K562 (cell line): ENCODE measurements at regions not wholly inside any gene's neighbourhood (a gene's known extent, or its start where the extent isn't known, plus 50 kb on each side); places are given as distances from the start of the nearest gene placed in this dataset.

Experiments
- BRCA1 ChIP-seq, 2 experiments: fragments of 450-650 bp in 1 of 2; sonication (generic) in 1 of 2; formaldehyde crosslinking in 1 of 2; IDR thresholded peaks; 2 replicates each; pipeline versions ENCODE4 v1.5.0 to v1.6.1; 2017 to 2020; ENCODE audit warnings: mild to moderate bottlenecking in 1 of 2, missing genetic modification reagents in 1 of 2
- CBX5 ChIP-seq: IDR thresholded peaks from 2 replicates; pipeline ENCODE4 v1.6.1; 2014; ENCODE audit warnings: low read depth, borderline replicate concordance
- DPF2 ChIP-seq: fragments of 450-650 bp; IDR thresholded peaks from 2 replicates; pipeline ENCODE4 v1.6.1; 2016
- HDAC8 ChIP-seq: fragments of 450-650 bp; IDR thresholded peaks from 2 replicates; pipeline ENCODE4 v1.6.1; 2016; ENCODE audit warnings: mild to moderate bottlenecking, missing genetic modification characterization, moderate library complexity, missing compliant biosample characterization
- JUNB ChIP-seq: fragments of 450-650 bp; formaldehyde crosslinking; conservative IDR thresholded peaks from 2 replicates; pipeline ENCODE4 v1.4.0; 2020; ENCODE audit warnings: mild to moderate bottlenecking
- KLF6 ChIP-seq: fragments of 250-450 bp; sonication (Bioruptor Pico); IDR thresholded peaks from 2 replicates; pipeline ENCODE4 v1.4.0; 2020; ENCODE audit warnings: mild to moderate bottlenecking, moderate library complexity, borderline replicate concordance
- LEF1 ChIP-seq: fragments of 450-650 bp; IDR thresholded peaks from 2 replicates; pipeline ENCODE4 v1.6.1; 2016; ENCODE audit warnings: mild to moderate bottlenecking
- MAFK ChIP-seq: IDR thresholded peaks from 2 replicates; pipeline ENCODE4 v1.6.1; 2011; ENCODE audit warnings: low read length, improper control_type of control experiment
- PHF8 ChIP-seq: fragments of 200-600 bp; sonication (generic); IDR thresholded peaks from 2 replicates; pipeline ENCODE4 v1.6.1; 2012; ENCODE audit warnings: mixed run types, mild to moderate bottlenecking, inconsistent platforms, low read length, moderate library complexity, borderline replicate concordance
- TCF7L2 ChIP-seq: fragments of 150-350 bp; IDR thresholded peaks from 2 replicates; pipeline ENCODE4 v1.6.1; 2016; ENCODE audit warnings: low read depth, mild to moderate bottlenecking, low read length, moderate library complexity
- TRIM28 ChIP-seq: fragments of 450-650 bp; IDR thresholded peaks from 2 replicates; pipeline ENCODE4 v1.6.1; 2017
- ZNF143 ChIP-seq: sonication (generic); formaldehyde crosslinking; IDR thresholded peaks from 2 replicates; pipeline ENCODE4 v1.9.0; 2022; ENCODE audit warnings: mild to moderate bottlenecking, missing genetic modification reagents
- ZNF3 ChIP-seq: fragments of 250-450 bp; sonication (Bioruptor Pico); IDR thresholded peaks from 2 replicates; pipeline ENCODE4 v1.5.0; 2021; ENCODE audit warnings: mild to moderate bottlenecking, moderate library complexity
- ZNF583 ChIP-seq: fragments of 250-450 bp; sonication (Bioruptor Pico); IDR thresholded peaks from 2 replicates; pipeline ENCODE4 v1.4.0; 2020
- ZNF589 ChIP-seq: fragments of 200-800 bp; sonication (Bioruptor generic); IDR thresholded peaks from 2 replicates; pipeline ENCODE4 v1.6.1; 2016; ENCODE audit warnings: low read depth, missing genetic modification characterization, missing compliant biosample characterization
- TF ChIP-seq, protein P1 (sequence below): conservative IDR thresholded peaks from 2 replicates; pipeline ENCODE4 v1.6.1; 2011; ENCODE audit warnings: low read depth, mild to moderate bottlenecking, low read length; ENCODE audit not compliant: control insufficient read depth
- TF ChIP-seq, protein P2 (sequence below): fragments of 450-650 bp; IDR thresholded peaks from 2 replicates; pipeline ENCODE4 v1.6.1; 2017; ENCODE audit warnings: mild to moderate bottlenecking, moderate library complexity
- TF ChIP-seq, protein P3 (sequence below): sonication (generic); formaldehyde crosslinking; IDR thresholded peaks from 2 replicates; pipeline ENCODE4 v1.8.0; 2023; ENCODE audit warnings: missing genetic modification reagents, mild to moderate bottlenecking, borderline replicate concordance
- TF ChIP-seq, protein P4 (sequence below), 2 experiments: fragments of 450-650 bp; IDR thresholded peaks; 2 replicates each; pipeline ENCODE4 v1.6.1; 2016

DNA sequence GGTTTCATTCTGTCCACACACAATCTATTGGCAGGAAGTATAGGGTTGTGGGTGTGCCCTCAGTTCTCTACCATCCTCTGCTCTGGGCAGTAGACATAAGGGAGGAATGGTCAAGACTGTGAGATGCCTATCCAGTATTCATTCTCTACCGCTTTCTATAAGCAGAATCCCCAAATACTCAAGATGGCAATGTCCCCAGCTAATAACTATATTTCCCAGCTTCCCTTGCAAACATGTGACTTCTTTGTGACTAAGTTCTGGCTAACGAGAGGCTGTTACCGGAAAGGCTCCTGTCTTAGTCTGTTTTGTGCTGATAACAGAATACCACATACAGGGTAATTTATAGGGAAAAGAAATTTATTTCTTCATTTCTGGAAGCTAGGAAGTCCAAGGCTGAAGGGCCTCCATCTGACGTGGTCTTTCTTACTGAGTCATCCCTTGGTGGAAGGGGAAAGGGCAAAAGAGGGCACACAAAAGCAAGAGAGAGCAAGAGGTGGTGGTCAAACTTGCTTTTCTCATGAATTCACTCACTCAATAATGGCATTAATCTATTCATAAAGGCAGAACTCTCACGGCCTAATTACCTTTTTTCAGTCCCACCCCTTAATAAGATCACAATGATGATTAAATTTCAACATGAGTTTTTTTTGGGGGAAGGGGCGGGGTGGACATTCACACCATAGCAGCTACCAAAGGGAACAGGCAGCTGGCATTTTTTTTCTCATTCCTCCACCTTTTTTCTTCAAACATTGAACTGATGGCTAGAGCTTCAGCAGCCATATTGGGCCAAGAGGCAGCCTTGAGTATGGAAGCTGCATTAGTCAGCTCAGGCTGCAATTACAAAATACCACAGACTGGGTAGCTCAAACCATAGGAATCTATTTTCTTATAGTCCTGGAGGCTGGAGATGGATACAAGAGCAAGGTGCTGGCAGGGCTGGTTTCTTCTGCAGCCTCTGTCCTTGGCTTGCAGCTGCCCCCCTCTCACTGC lies 109.7 kb upstream of the OR9Q1 start (continued):
- TF ChIP-seq, protein P1, sequence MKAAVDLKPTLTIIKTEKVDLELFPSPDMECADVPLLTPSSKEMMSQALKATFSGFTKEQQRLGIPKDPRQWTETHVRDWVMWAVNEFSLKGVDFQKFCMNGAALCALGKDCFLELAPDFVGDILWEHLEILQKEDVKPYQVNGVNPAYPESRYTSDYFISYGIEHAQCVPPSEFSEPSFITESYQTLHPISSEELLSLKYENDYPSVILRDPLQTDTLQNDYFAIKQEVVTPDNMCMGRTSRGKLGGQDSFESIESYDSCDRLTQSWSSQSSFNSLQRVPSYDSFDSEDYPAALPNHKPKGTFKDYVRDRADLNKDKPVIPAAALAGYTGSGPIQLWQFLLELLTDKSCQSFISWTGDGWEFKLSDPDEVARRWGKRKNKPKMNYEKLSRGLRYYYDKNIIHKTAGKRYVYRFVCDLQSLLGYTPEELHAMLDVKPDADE = no peak
- TF ChIP-seq ZNF3 (no peak), MAFK (no peak; the same call in 1 of the 2 replicates), ZNF583 (CRISPR knock-in tag) (peak; percentile 87), LEF1 (no peak), DPF2 (peak; percentile 39; the same call in 1 of the 2 replicates), JUNB (CRISPR knock-in tag) (no peak), TRIM28 (no peak), ZNF589 (CRISPR knock-in tag) (peak; percentile 94), BRCA1 (IDR thresholded peaks at IDR 0.05) (no peak), BRCA1 (CRISPR knock-in tag; IDR thresholded peaks at IDR 0.05) (no peak), TCF7L2 (no peak), CBX5 (no peak), HDAC8 (no peak), PHF8 (no peak), ZNF143 (CRISPR knock-in tag) (peak; percentile 51; the same call in 1 of the 2 replicates), KLF6 (CRISPR knock-in tag) (peak; percentile 61; the same call in 1 of the 2 replicates)
- TF ChIP-seq, protein P2, sequence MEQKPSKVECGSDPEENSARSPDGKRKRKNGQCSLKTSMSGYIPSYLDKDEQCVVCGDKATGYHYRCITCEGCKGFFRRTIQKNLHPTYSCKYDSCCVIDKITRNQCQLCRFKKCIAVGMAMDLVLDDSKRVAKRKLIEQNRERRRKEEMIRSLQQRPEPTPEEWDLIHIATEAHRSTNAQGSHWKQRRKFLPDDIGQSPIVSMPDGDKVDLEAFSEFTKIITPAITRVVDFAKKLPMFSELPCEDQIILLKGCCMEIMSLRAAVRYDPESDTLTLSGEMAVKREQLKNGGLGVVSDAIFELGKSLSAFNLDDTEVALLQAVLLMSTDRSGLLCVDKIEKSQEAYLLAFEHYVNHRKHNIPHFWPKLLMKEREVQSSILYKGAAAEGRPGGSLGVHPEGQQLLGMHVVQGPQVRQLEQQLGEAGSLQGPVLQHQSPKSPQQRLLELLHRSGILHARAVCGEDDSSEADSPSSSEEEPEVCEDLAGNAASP = no peak
- TF ChIP-seq, protein P3, sequence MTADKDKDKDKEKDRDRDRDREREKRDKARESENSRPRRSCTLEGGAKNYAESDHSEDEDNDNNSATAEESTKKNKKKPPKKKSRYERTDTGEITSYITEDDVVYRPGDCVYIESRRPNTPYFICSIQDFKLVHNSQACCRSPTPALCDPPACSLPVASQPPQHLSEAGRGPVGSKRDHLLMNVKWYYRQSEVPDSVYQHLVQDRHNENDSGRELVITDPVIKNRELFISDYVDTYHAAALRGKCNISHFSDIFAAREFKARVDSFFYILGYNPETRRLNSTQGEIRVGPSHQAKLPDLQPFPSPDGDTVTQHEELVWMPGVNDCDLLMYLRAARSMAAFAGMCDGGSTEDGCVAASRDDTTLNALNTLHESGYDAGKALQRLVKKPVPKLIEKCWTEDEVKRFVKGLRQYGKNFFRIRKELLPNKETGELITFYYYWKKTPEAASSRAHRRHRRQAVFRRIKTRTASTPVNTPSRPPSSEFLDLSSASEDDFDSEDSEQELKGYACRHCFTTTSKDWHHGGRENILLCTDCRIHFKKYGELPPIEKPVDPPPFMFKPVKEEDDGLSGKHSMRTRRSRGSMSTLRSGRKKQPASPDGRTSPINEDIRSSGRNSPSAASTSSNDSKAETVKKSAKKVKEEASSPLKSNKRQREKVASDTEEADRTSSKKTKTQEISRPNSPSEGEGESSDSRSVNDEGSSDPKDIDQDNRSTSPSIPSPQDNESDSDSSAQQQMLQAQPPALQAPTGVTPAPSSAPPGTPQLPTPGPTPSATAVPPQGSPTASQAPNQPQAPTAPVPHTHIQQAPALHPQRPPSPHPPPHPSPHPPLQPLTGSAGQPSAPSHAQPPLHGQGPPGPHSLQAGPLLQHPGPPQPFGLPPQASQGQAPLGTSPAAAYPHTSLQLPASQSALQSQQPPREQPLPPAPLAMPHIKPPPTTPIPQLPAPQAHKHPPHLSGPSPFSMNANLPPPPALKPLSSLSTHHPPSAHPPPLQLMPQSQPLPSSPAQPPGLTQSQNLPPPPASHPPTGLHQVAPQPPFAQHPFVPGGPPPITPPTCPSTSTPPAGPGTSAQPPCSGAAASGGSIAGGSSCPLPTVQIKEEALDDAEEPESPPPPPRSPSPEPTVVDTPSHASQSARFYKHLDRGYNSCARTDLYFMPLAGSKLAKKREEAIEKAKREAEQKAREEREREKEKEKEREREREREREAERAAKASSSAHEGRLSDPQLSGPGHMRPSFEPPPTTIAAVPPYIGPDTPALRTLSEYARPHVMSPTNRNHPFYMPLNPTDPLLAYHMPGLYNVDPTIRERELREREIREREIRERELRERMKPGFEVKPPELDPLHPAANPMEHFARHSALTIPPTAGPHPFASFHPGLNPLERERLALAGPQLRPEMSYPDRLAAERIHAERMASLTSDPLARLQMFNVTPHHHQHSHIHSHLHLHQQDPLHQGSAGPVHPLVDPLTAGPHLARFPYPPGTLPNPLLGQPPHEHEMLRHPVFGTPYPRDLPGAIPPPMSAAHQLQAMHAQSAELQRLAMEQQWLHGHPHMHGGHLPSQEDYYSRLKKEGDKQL = no peak
- TF ChIP-seq, protein P4, sequence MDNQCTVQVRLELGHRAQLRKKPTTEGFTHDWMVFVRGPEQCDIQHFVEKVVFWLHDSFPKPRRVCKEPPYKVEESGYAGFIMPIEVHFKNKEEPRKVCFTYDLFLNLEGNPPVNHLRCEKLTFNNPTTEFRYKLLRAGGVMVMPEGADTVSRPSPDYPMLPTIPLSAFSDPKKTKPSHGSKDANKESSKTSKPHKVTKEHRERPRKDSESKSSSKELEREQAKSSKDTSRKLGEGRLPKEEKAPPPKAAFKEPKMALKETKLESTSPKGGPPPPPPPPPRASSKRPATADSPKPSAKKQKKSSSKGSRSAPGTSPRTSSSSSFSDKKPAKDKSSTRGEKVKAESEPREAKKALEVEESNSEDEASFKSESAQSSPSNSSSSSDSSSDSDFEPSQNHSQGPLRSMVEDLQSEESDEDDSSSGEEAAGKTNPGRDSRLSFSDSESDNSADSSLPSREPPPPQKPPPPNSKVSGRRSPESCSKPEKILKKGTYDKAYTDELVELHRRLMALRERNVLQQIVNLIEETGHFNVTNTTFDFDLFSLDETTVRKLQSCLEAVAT (IDR thresholded peaks at IDR 0.05) = no peak
